Stimulated activated naive CD4-positive, alpha-beta T cell treated with Interleukin-2 at 50 U/mL for 16 hours (primary cell): ENCODE measurements at regions not wholly inside any gene's neighbourhood (a gene's known extent, or its start where the extent isn't known, plus 50 kb on each side); places are given as distances from the start of the nearest gene placed in this dataset.

ENCODE experiments used
- DNase-seq: peaks from one replicate; lab custom pipeline; 2025; lab: John Stamatoyannopoulos, UW

DNA sequence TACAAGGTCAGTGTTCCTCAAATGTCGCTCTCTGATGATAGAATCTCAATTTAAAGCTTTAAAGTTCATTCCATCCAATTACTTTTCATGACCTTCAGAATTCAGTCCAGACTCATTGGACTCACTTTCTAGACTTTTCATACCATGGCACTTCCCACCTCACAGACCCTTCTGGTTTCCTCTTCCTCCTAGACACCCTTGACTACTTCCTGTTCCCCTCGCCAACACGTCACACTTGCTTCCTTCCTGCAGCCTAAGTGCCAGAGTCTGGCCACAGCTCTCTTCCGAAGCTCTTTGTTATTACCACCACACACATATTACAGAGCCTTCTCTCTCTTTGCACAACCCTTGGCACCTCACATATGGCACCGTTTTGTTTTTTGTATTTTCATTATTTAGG is 59.1 kb upstream of the UMPS start:
- DNase-seq: no peak

DNA sequence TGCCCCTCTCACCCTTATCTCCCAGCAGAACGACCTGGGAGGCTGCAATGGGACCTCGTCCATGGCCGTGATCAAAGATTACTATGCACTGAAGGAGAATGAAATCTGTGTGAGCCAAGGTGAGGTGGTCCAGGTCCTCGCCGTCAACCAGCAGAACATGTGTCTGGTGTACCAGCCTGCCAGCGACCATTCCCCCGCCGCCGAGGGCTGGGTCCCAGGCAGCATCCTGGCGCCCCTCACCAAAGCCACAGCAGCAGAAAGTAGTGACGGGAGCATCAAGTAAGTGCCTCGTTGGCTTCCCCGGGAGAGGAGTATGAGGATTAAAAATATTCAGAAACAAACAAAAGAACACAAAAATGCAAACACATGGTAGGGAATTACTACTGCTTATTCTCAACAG is 55.9 kb upstream of the UMPS start:
- no peak for DNase-seq

DNA sequence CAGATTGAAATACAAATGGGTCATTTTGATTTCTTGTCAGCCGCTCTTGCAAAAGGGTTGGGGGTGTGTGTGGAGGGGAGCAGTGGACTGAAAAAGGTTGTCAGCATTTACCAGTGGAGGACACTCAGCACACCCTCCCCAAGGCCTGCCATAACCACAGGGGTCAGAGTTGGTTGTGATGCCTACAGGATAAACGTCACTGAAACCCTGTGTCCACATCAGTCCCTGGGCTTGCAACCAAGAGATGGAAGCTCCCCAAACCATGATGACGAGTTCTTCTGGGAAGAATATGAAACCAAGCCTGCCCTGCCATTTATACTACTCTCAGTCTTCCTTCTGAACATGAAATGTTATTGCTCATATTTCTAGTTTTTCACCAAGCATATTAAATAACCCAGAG is 54.0 kb upstream of the UMPS start:
- DNase-seq: no peak

DNA sequence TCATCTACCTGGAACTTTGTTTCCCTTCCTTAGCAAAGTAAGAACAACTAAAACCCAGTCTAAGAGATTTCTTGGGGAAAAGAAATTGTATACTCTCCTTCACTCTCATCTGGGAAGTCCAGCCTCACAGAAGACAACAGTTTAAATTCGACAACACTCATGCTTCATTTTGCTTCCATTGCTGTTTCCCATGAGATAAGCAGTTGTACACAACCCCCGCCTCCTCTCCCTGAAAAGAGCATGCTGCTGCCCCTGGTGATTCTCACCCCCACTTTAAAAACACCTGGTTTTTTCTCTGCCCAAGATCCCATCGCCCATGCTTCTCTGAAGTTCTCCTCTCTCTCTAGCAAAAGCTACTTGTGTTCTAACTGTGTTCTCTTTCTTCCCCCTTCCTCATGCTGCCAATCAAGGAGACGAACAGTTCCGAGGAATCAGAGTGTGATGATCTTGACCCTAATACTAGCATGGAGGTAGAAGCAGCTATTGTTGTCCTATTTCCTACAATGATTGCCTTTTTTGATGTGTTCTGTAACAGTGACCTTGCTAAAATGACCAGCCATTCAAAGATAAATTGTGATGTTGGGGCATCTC is 51.1 kb upstream of the UMPS start:
- DNase-seq: no peak
